Fibroblast of villous mesenchyme (primary cell): ENCODE measurements at regions not wholly inside any gene's neighbourhood (a gene's known extent, or its start where the extent isn't known, plus 50 kb on each side); places are given as distances from the start of the nearest gene placed in this dataset.

Experiments
- DNase-seq: peaks from one replicate; pipeline ENCODE4 v3.0.0-alpha.2; 2010; ENCODE audit warnings: low read depth
- H3K4me3 ChIP-seq: 2 replicates; pipeline ENCODE4 v1.5.1; 2011; ENCODE audit warnings: low read depth, mild to moderate bottlenecking, low read length
- CTCF ChIP-seq: IDR thresholded peaks from 2 replicates; pipeline ENCODE4 v1.5.1; 2012; ENCODE audit warnings: low read depth, mild to moderate bottlenecking, low read length; ENCODE audit not compliant: insufficient read depth

- DNase-seq, result no peak
- no peak for TF ChIP-seq CTCF
- H3K4me3 ChIP-seq, result no peak overlapping the region
Measured at GRCh38 chr4:122053186-122053585, 98.9 kb upstream of the BLTP1 start.

- no peak for DNase-seq
- no peak for TF ChIP-seq CTCF
Measured at GRCh38 chr4:122052677-122053076, 99.5 kb upstream of the BLTP1 start.

GRCh38 chr4:122050841-122051240, 99.0 kb upstream of the TRPC3 start:
- DNase-seq, result no peak
- no peak overlapping the region for H3K4me3 ChIP-seq
- TF ChIP-seq CTCF, result no peak

More at GRCh38 chr4:122052677-122053076, 99.5 kb upstream of the BLTP1 start:
- no peak overlapping the region for H3K4me3 ChIP-seq

- H3K4me3 ChIP-seq, result no peak overlapping the region
- no peak for TF ChIP-seq CTCF
- DNase-seq, result no peak
Measured at GRCh38 chr4:122047456-122048425, 95.9 kb upstream of the TRPC3 start.

GRCh38 chr4:122046255-122046654, 94.4 kb upstream of the TRPC3 start:
- TF ChIP-seq CTCF, result no peak
- H3K4me3 ChIP-seq, result no peak overlapping the region
- DNase-seq, result no peak

- no peak for TF ChIP-seq CTCF
- peak; percentile 89 for DNase-seq
- H3K4me3 ChIP-seq, result no peak overlapping the region
Measured at GRCh38 chr4:122045533-122045932, 93.7 kb upstream of the TRPC3 start.
